GOT3 (cell line): ENCODE measurements at regions not wholly inside any gene's neighbourhood (a gene's known extent, or its start where the extent isn't known, plus 50 kb on each side); places are given as distances from the start of the nearest gene placed in this dataset.
"Not testable (repeated sequence)": the region's sequence is repeated elsewhere in the genome, so short reads cannot be mapped to it uniquely, and the experiment has no call there.

ENCODE experiments used
- DNase-seq: peaks from one replicate; lab custom pipeline; 2025; ENCODE audit warnings: mixed read lengths; lab: John Stamatoyannopoulos, UW

- DNase-seq, result no peak
Observed at GRCh38 chr5:67814569-67815311, 400.8 kb upstream of the PIK3R1 start.

- DNase-seq, result no peak
Observed at GRCh38 chr5:67813877-67814539, 401.5 kb upstream of the PIK3R1 start.

GRCh38 chr5:67809589-67809988 is 406.0 kb upstream of the PIK3R1 start:
- no peak for DNase-seq

GRCh38 chr5:67808340-67808739 is 407.2 kb upstream of the PIK3R1 start:
- DNase-seq, result no peak

GRCh38 chr5:67807439-67807888 is 408.1 kb upstream of the PIK3R1 start:
- DNase-seq, result no peak

- DNase-seq, result no peak
Observed at GRCh38 chr5:67806654-67807438, 408.7 kb upstream of the PIK3R1 start.

- DNase-seq, result no peak
Observed at GRCh38 chr5:67805666-67806348, 409.7 kb upstream of the PIK3R1 start.

GRCh38 chr5:67802766-67803165 is 412.8 kb upstream of the PIK3R1 start:
- DNase-seq, result no peak

- DNase-seq, result no peak
Observed at GRCh38 chr5:67799732-67800234, 415.8 kb upstream of the PIK3R1 start.

- DNase-seq, result not testable (repeated sequence)
Observed at GRCh38 chr5:67798470-67798869, 417.1 kb upstream of the PIK3R1 start.

- no peak for DNase-seq
Observed at GRCh38 chr5:67795781-67796477, 419.6 kb upstream of the PIK3R1 start.

GRCh38 chr5:67793966-67794365 is 421.6 kb upstream of the PIK3R1 start:
- DNase-seq, result no peak

- DNase-seq, result no peak
Observed at GRCh38 chr5:67793418-67793817, 422.1 kb upstream of the PIK3R1 start.

GRCh38 chr5:67792891-67793290 is 422.7 kb upstream of the PIK3R1 start:
- DNase-seq, result no peak

GRCh38 chr5:67790390-67790789 is 425.2 kb upstream of the PIK3R1 start:
- no peak for DNase-seq

GRCh38 chr5:67779893-67780623 is 435.5 kb upstream of the PIK3R1 start:
- DNase-seq, result not testable (repeated sequence)

- no peak for DNase-seq
Observed at GRCh38 chr5:67774786-67775185, 440.8 kb upstream of the PIK3R1 start.

GRCh38 chr5:67774267-67774552 is 441.3 kb upstream of the PIK3R1 start:
- DNase-seq, result no peak

GRCh38 chr5:67773411-67774266 is 441.9 kb upstream of the PIK3R1 start:
- DNase-seq, result no peak

- no peak for DNase-seq
Observed at GRCh38 chr5:67771791-67772190, 443.8 kb upstream of the PIK3R1 start.
